ENCODE measurements at regions not wholly inside any gene's neighbourhood (a gene's known extent, or its start where the extent isn't known, plus 50 kb on each side); places are given as distances from the start of the nearest gene placed in this dataset.

- no peaks in the 10 kb centered on the region for H3K36me3 ChIP-seq
- intact Hi-C loops (cut with DNase I): no loop called here
- H3K27ac ChIP-seq: no peak overlapping the region
- no peak overlapping the region for H3K4me3 ChIP-seq
- DNase-seq (ENCODE audit: low spot score): no peak
- no peaks in the 10 kb centered on the region for H3K9me3 ChIP-seq
- WGBS: 100% methylated on average over 1 of the region's 1 CpG
- TF ChIP-seq POLR2A (IDR thresholded peaks at IDR 0.05) (no peak), CTCF (IDR thresholded peaks at IDR 0.05) (no peak), POLR2AphosphoS5 (IDR thresholded peaks at IDR 0.05) (no peak)
- H3K4me1 ChIP-seq (replicated peaks): no peaks in the 10 kb centered on the region
- H3K27me3 ChIP-seq (replicated peaks; ENCODE audit: insufficient read depth): no peaks in the 10 kb centered on the region
Observed at GRCh38 chr4:11842620-11843263, 414.0 kb upstream of the HS3ST1 start.

GRCh38 chr4:11839889-11840288 lies 411.2 kb upstream of the HS3ST1 start:
- H3K4me3 ChIP-seq: no peak overlapping the region
- intact Hi-C loops (cut with DNase I): no loop called here
- no peak for TF ChIP-seq POLR2A (IDR thresholded peaks at IDR 0.05)
- TF ChIP-seq CTCF (IDR thresholded peaks at IDR 0.05): no peak
- no peak for TF ChIP-seq POLR2AphosphoS5 (IDR thresholded peaks at IDR 0.05)
- H3K27me3 ChIP-seq (replicated peaks; ENCODE audit: insufficient read depth): no peaks in the 10 kb centered on the region
- no peak overlapping the region for H3K27ac ChIP-seq
- no peaks in the 10 kb centered on the region for H3K36me3 ChIP-seq
- no peaks in the 10 kb centered on the region for H3K4me1 ChIP-seq (replicated peaks)
- no peaks in the 10 kb centered on the region for H3K9me3 ChIP-seq
- DNase-seq (ENCODE audit: low spot score): no peak

- no peaks in the 10 kb centered on the region for H3K4me1 ChIP-seq (replicated peaks)
- H3K27ac ChIP-seq: no peak overlapping the region
- no peaks in the 10 kb centered on the region for H3K27me3 ChIP-seq (replicated peaks; ENCODE audit: insufficient read depth)
- WGBS: 31% methylated on average over 5 of the region's 5 CpGs
- no peaks in the 10 kb centered on the region for H3K9me3 ChIP-seq
- no peak overlapping the region for H3K4me3 ChIP-seq
- intact Hi-C loops (cut with DNase I): no loop called here
- no peak for DNase-seq (ENCODE audit: low spot score)
- no peaks in the 10 kb centered on the region for H3K36me3 ChIP-seq
- no peak for TF ChIP-seq POLR2A (IDR thresholded peaks at IDR 0.05)
- TF ChIP-seq POLR2AphosphoS5 (IDR thresholded peaks at IDR 0.05): no peak
- no peak for TF ChIP-seq CTCF (IDR thresholded peaks at IDR 0.05)
Observed at GRCh38 chr4:11831739-11832138, 403.0 kb upstream of the HS3ST1 start.

- intact Hi-C loops (cut with DNase I): no loop called here
- no peaks in the 10 kb centered on the region for H3K4me1 ChIP-seq (replicated peaks)
- H3K27ac ChIP-seq: no peak overlapping the region
- H3K4me3 ChIP-seq: no peak overlapping the region
- 86% methylated on average over 2 of the region's 2 CpGs for WGBS
- no peaks in the 10 kb centered on the region for H3K36me3 ChIP-seq
- TF ChIP-seq POLR2AphosphoS5 (IDR thresholded peaks at IDR 0.05): no peak
- no peak for TF ChIP-seq POLR2A (IDR thresholded peaks at IDR 0.05)
- TF ChIP-seq CTCF (IDR thresholded peaks at IDR 0.05): no peak
- no peak for DNase-seq (ENCODE audit: low spot score)
- no peaks in the 10 kb centered on the region for H3K27me3 ChIP-seq (replicated peaks; ENCODE audit: insufficient read depth)
- no peaks in the 10 kb centered on the region for H3K9me3 ChIP-seq
Observed at GRCh38 chr4:11824566-11824965, 395.9 kb upstream of the HS3ST1 start.

- DNase-seq (ENCODE audit: low spot score): no peak
- Histone ChIP-seq H3K4me1 (replicated peaks) (no peaks in the 10 kb centered on the region), H3K27ac (no peak overlapping the region), H3K4me3 (no peak overlapping the region), H3K9me3 (no peaks in the 10 kb centered on the region), H3K27me3 (replicated peaks; ENCODE audit: insufficient read depth) (no peaks in the 10 kb centered on the region), H3K36me3 (no peaks in the 10 kb centered on the region)
- TF ChIP-seq POLR2A (IDR thresholded peaks at IDR 0.05): no peak
- TF ChIP-seq CTCF (IDR thresholded peaks at IDR 0.05): no peak
- no peak for TF ChIP-seq POLR2AphosphoS5 (IDR thresholded peaks at IDR 0.05)
- 26% methylated on average over 2 of the region's 2 CpGs for WGBS
- intact Hi-C loops (cut with DNase I): no loop called here
Observed at GRCh38 chr4:11821772-11822430, 393.2 kb upstream of the HS3ST1 start.
